ENCODE measurements at regions not wholly inside any gene's neighbourhood (a gene's known extent, or its start where the extent isn't known, plus 50 kb on each side); places are given as distances from the start of the nearest gene placed in this dataset.
A peak's percentile ranks its signal among the peaks of the same experiment; 100 is the strongest.

- BruUV-seq (replicated peaks) = no TSS peak
- no peak overlapping the region for H3K4me3 ChIP-seq
- H3K79me2 ChIP-seq (ENCODE audit: low read depth) = no peaks in the 10 kb centered on the region
- no peaks in the 10 kb centered on the region for H3K9me3 ChIP-seq (ENCODE audit: insufficient read depth, low read depth)
- intact Hi-C loops (cut with micrococcal nuclease; ENCODE audit: unreplicated experiment) = no loop called here
- H4K20me1 ChIP-seq (ENCODE audit: insufficient read depth) = no peaks in the 10 kb centered on the region
- no peak for TF ChIP-seq EZH2 (IDR thresholded peaks at IDR 0.05; ENCODE audit: low read depth)
- TF ChIP-seq CTCF (conservative IDR thresholded peaks at IDR 0.05) = no peak
- no peaks in the 10 kb centered on the region for H3K9me2 ChIP-seq (ENCODE audit: insufficient read depth)
- DNase-seq = no peak
- no peaks in the 10 kb centered on the region for H3K4me1 ChIP-seq (replicated peaks; ENCODE audit: insufficient read depth)
- CTCF ChIA-PET = no interaction called here
- H3K27ac ChIP-seq = no peak overlapping the region
- no peak overlapping the region for H2AFZ ChIP-seq
- H3F3A ChIP-seq (ENCODE audit: insufficient read depth, low read depth) = no peaks in the 10 kb centered on the region
- H3K4me2 ChIP-seq = no peak overlapping the region
- no peaks in the 10 kb centered on the region for H3K36me3 ChIP-seq (ENCODE audit: low read depth)
- no peaks in the 10 kb centered on the region for H3K27me3 ChIP-seq (ENCODE audit: insufficient read depth, low read depth)
- POLR2A ChIA-PET (ENCODE audit: unreplicated experiment) = no interaction called here
Observed at GRCh38 chr6:137407816-137408215, 86.4 kb downstream of the OLIG3 start.

- Histone ChIP-seq H3K27me3 (ENCODE audit: insufficient read depth, low read depth) (no peaks in the 10 kb centered on the region), H3K9me3 (ENCODE audit: insufficient read depth, low read depth) (no peaks in the 10 kb centered on the region), H2AFZ (no peak overlapping the region), H3K27ac (no peak overlapping the region), H4K20me1 (ENCODE audit: insufficient read depth) (no peaks in the 10 kb centered on the region), H3K9me2 (ENCODE audit: insufficient read depth) (no peaks in the 10 kb centered on the region), H3K4me3 (no peak overlapping the region), H3F3A (ENCODE audit: insufficient read depth, low read depth) (no peaks in the 10 kb centered on the region), H3K4me1 (replicated peaks; ENCODE audit: insufficient read depth) (no peaks in the 10 kb centered on the region), H3K79me2 (ENCODE audit: low read depth) (no peaks in the 10 kb centered on the region), H3K36me3 (ENCODE audit: low read depth) (no peaks in the 10 kb centered on the region), H3K4me2 (no peak overlapping the region)
- BruUV-seq (replicated peaks) = no TSS peak
- DNase-seq = peak in 1 of 2 experiments; percentile 24
- ChIA-PET CTCF (no interaction called here), POLR2A (ENCODE audit: unreplicated experiment) (interaction anchor here (0.6 kb wide), 1 partner anchor 13 kb away, joined by 3 read pairs; no protein-coding TSS in a partner anchor)
- TF ChIP-seq EZH2 (IDR thresholded peaks at IDR 0.05; ENCODE audit: low read depth) (no peak), CTCF (conservative IDR thresholded peaks at IDR 0.05) (no peak)
- intact Hi-C loops (cut with micrococcal nuclease; ENCODE audit: unreplicated experiment) = no loop called here
Observed at GRCh38 chr6:137405806-137406205, 88.4 kb downstream of the OLIG3 start.

GRCh38 chr6:137403855-137404254 lies 90.3 kb downstream of the OLIG3 start:
- no peaks in the 10 kb centered on the region for H3F3A ChIP-seq (ENCODE audit: insufficient read depth, low read depth)
- POLR2A ChIA-PET (ENCODE audit: unreplicated experiment) = no interaction called here
- CTCF ChIA-PET = no interaction called here
- no TSS peak for BruUV-seq (replicated peaks)
- H3K4me3 ChIP-seq = no peak overlapping the region
- H3K9me3 ChIP-seq (ENCODE audit: insufficient read depth, low read depth) = no peaks in the 10 kb centered on the region
- intact Hi-C loops (cut with micrococcal nuclease; ENCODE audit: unreplicated experiment) = no loop called here
- H3K27me3 ChIP-seq (ENCODE audit: insufficient read depth, low read depth) = no peaks in the 10 kb centered on the region
- TF ChIP-seq EZH2 (IDR thresholded peaks at IDR 0.05; ENCODE audit: low read depth) = no peak
- no peak for TF ChIP-seq CTCF (conservative IDR thresholded peaks at IDR 0.05)
- H2AFZ ChIP-seq = no peak overlapping the region
- no peaks in the 10 kb centered on the region for H3K4me1 ChIP-seq (replicated peaks; ENCODE audit: insufficient read depth)
- H3K4me2 ChIP-seq = no peak overlapping the region
- H4K20me1 ChIP-seq (ENCODE audit: insufficient read depth) = no peaks in the 10 kb centered on the region
- no peaks in the 10 kb centered on the region for H3K9me2 ChIP-seq (ENCODE audit: insufficient read depth)
- no peaks in the 10 kb centered on the region for H3K36me3 ChIP-seq (ENCODE audit: low read depth)
- DNase-seq = peak in 1 of 2 experiments; percentile 30
- no peak overlapping the region for H3K27ac ChIP-seq
- no peaks in the 10 kb centered on the region for H3K79me2 ChIP-seq (ENCODE audit: low read depth)
